T-helper 1 cell (primary cell): ENCODE measurements at regions not wholly inside any gene's neighbourhood (a gene's known extent, or its start where the extent isn't known, plus 50 kb on each side); places are given as distances from the start of the nearest gene placed in this dataset.
A peak's percentile ranks its signal among the peaks of the same experiment; 100 is the strongest.

ENCODE experiments used
- DNase-seq, 5 donors: peaks; one replicate each; pipeline ENCODE4 v3.0.0-alpha.2; 2012 to 2020

DNA sequence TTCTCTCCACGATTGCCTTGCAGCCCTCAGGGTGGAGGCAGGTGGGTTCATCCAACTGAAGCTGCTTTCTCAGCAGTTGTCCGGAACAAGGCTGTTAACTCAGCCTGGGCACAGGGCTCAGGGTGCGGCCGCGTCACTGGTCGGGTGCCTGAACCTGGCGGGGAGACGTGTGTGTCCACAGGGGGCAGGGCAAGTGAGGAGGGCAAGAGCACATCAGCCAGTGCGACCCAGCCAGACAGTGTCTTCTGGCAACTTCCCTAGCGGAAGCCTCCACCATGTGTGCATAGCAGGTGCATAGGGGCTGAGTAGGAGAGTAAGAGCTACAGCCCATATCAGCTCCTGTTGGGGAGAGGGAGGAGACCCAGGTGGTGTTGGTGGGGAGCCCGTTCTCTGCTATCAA is 150.4 kb upstream of the THRB start:
- DNase-seq: no peak

DNA sequence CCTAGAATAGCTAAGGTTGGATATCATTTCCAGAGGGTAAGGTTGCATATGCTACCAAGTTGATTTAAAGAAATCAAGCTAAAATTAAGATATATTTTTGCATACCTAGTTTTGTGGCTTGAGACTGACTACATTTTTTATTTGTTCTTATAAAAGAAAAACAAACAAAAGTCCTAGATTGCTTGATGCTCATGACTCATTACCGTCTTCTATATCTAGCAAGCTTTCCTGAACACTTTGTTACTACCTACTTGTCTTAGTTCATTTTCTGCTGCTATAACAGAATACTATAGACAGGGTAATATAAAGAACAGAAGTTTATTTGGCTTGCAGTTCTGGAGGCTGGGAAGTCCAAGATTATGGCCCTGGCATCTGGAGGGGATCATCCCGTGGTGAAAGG is 152.1 kb upstream of the THRB start:
- DNase-seq: no peak

DNA sequence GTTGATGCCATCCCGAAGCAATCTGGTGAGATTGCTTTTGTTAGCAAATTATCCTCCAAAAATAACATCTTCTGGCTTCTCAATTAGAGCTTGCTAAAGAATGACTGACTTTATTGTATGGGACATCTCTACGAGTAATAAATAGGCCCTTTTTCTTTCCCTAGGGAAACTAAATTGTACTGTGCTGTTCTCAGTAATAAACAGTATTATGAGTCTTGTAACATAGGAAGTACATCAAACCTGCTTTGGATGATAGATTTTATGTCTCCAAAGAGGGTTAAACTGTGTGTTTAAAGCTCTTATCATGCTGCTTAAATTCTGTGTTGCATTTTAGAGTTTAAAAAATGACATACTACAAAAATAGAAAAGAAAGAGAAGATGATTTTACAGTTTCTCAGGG is 153.4 kb upstream of the THRB start:
- DNase-seq: no peak

DNA sequence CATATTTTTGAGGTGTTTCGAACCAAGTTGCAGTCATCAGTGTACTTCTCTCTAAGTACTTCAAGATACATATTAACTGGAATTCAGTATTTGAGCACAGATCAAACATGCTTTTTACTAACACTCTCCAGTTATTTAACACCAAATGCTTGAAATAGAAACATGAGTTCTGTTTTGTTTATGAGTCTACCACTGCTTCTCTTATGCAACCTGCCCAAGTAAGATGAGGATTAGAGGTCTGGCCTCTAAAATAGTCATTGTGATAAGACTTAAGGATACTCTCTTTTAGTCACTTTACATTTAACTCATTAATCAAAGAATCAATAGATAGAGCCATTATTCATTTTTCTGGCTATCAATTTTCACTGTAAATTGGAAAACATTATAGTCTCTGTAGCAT is 156.2 kb upstream of the THRB start:
- DNase-seq: no peak

DNA sequence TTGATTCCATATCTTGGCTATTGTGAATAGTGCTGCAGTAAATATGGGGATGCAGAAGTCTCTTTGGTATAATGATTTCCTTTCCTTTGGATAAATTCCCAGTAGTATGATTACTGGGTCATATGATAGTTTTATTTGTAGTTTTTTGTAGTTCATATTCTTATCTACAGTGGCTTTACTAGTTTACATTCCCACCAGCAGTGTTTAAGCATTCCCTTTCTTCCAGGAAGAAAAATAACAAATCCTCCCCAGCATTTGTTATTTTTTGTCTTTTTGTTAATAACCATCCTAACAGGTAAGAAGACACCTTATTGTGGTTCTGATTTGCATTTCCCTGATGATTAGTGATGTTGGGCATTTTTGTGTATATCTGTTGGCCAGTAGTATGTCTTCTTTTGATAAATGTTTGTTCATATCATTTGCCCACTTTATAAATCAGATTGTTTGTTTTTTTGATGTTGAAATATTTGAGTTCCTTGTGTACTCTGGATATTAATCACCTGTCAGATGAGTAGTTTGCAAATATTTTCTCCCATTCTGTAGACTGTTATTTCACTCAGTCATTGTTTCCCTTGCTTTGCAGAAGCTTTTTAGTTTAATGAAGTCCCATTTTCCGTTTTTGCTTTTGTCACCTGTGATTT is 163.3 kb upstream of the THRB start:
- no peak for DNase-seq

DNA sequence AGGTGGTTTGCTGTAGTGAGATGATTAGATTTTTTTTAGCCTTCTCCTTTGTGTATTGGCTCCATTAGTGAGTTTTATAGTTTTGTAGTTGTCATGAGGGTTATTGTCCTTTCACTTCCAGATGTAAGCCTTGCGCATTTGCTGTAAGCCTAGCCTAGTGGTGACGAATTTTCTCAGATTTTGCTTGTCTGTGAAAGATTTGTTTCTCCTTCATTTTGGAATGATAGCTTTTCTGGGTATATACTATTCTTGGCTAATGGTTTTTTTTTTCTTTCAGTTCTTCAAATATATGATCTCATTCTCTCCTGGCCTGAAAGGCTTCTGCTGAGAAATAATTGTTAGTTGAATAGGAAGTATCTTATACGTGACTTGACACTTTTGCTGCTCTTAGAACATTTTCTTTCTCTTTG is 166.5 kb upstream of the THRB start:
- no peak for DNase-seq

DNA sequence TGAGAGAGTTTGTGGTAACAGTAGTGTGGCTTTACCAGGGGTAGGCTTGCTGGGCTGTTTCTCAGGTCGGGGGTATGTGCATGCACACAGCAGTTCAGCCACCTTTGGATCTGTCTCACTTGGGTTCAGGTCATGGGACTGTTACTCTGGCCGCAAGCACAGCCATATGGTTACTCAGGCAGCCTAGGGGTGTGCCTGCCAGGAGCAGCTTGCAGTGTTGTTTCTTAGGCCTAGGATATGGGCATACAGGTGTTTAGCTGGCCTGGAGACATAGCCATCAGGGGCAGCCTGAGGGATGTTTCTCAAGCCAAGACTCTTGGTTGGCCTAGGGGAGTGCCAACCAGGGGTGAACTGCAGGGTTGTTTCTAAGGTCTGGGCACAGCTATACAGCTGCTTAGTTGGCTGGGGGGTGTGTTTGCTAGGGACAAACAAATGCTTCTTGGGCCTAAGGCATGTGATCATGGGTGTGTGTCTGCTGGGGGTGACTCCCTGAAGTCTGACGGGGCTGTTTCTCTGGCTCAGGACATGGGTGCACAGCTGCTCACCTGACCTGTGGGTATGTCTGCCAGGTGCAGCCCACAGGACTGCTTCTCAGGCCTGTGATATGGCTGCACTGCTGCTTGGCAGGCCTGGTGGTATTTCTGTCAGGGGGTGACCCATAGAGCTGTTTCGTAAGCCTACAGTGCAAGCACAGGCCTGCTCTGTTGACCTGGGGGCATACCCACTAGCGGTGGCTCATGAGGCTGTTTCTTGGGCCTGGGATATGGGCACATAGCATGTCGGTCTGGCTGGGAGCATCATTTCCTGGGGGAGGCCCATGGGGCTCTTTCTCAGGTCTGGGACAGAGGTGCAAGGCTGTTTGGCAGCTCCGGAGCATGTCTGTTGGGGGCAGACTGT is 168.0 kb upstream of the THRB start:
- no peak for DNase-seq

DNA sequence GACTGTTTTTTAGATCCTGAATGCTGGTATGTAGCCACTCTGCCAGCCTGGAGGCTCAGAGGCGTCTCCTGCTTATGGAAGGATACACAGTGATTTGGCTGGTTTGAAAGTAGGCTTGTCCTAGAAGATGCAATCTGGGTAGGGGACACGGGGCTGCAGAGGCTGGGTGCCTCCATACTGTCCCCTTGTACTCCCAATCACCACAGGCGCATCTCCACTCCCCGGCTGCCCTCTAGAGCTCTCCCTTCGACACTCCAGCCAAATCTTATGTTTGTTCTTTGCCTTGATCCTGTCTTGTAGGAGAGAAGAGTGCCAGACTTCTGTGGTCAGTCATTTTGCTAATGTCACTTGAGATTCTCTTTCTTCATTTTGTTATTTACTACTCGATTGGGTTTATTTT is 168.8 kb upstream of the THRB start:
- no peak for DNase-seq

DNA sequence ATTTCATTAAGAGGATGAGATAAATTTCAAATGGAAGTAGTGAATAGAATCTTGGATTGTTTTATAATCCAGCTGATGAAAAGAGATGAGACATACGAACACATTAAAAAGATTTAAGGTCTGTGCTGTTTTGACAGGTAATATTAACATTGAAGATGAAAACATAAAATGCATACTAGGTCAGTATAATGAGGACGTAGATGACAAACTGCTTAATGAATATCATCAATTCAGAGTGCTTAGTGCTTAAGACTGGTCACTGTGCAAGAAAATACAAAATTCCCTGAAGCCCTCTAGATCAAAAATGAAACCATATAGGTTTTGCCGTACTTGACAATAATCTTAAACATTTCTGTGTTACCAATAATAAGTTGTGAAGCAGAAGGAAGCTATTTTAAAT is 173.4 kb upstream of the THRB start:
- no peak for DNase-seq

DNA sequence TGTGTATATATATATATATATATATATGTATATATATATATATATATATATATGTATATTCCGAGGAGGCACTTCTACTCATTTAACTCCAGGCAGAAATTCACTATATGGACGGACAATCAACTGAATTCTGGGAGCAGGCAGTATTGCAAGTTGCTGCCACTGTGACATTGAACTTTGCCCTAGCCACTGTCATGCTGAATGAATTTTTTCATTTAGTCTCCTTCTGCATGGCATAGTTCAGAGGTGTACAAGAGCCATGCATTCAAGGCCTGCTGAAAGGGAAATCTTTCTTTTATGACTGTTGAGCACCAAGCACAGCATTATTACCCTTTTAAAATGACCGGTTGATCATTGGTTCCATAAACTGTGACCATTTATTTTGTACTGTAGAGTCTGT is 176.2 kb upstream of the THRB start:
- DNase-seq: no peak

DNA sequence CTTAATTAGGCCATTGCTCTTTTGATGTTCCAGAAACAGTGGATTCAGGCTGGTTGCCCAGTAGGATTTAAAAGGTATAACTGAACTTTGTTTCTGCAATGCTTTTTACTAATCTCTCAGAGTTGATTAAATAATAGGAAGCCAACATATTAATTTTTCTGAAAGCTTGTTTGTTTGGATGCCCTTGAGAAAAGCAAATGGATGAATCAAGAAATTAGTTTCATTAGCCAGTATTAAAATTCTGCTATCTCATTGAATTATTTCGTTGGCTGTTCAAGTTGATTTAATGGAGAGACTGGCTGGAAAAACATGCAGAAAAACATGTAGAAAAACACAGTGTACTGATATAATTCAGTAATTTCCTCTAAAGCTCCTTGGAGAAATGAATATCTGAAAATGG is 178.9 kb upstream of the THRB start:
- DNase-seq: no peak

DNA sequence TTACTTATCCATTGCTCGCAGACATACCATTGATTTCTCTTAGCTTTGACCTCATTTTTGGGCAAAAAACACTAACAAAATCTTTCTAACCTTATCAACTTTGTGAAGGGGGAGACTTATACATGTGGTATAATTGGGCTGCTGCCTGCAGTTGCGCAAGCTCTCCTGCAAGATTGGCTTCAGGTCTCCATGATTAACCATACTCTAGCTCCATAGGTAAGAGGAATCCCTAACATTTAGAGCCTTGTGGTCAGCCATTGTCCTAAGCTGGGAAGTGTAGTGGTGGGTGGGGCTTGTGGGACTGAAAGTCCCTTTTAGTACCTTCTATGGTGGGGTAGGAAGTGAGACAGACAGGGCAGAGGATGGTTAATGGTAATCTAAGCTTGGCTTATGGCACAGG is 179.6 kb upstream of the THRB start:
- DNase-seq: no peak

DNA sequence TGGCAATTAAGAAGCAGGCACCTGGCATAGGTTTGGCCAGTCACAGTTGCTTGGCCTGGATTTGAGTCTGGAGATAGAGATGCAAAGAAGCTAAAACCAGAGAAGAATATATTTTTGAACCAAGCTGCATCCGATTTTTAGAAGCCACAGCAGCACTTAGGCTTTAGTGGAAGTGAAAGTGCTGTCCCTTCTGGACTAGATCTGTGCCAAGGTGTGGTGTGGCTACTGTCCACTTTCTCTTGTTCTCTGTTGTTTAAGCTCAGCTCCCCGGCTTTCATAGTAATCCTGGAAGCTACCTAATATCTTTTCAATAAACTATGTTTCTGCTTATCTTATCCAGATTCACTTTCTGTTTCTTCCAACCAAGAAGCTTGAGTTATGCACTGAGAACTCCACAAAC is 183.4 kb upstream of the THRB start:
- DNase-seq: no peak

DNA sequence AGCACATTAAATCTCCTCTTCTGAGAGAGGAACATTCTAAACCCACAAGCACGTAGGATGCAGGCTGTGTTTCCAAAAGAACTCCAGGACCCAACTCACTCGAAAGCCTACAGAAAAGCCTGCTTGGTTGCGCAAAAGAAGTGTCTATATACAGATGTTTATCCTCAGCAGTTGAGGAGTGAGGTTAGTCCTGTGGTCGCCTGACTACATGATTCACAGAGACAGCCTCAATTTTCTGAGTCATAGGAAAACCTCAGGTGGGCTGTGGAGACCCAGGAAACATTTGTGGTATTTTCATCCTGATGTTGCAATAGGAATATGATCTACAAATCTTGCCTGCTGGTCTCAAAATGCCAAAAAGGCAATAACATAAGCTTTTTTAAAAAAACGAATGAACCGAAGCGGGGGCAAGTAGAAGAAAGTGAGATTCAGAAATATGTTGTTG is 183.8 kb upstream of the THRB start:
- DNase-seq: peak in 1 of 5 donors; percentile 41

DNA sequence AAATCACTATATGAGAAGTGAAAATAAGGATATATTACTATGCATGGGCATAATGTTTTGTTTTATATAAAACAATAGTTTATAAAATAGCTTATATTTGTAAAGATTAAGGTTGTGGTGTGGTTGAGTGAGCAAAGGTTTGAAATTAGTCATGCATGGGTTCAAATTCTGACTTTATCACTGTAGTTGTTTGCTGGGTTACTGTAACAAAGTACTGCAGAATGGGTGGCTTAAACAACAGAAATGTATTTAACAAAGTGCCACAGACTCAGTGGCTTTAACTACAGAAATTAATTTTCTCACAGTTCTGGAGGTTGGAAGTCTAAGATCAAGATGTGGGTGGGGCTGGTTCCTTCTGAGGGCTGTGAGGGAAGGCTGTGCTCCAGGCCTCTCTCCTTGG is 184.8 kb upstream of the THRB start:
- no peak for DNase-seq

DNA sequence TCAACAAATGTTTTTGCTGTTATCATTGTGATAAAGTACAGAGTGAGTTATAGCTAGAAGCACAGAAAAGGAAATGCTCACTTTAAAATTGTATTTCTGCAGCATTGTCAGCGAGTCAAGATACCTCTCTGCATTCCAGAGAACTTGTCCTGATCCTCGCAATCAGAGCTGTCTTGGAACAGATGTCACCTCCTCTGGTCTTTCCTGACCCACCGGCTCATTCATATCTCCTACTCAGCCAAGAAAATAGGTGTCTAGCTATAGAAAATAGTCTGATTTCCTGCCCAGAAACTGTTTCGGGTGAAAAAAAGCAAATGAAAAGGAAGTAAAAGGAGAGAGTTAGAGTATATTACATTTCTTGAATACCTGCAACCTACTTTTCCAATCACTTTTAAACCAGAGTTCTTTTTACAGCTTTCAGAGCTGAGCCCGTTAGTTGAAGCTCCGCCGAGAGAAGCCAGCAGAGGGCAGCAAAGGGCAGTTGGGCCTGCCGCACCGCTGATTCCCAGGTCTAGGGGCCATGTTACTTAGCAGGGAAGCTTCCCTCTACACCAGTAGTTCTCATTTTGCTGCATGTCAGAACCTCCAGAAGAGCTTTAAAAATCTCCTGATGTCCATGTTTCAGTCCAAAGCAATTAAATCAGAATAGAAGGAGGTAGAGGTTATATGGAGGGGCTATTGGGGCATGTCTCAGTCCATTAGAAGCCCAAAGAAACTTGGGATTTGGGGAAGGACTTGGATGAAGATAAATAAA is 185.7 kb upstream of the THRB start:
- DNase-seq: peak in 2 of 5 donors; percentile 9 to 15

DNA sequence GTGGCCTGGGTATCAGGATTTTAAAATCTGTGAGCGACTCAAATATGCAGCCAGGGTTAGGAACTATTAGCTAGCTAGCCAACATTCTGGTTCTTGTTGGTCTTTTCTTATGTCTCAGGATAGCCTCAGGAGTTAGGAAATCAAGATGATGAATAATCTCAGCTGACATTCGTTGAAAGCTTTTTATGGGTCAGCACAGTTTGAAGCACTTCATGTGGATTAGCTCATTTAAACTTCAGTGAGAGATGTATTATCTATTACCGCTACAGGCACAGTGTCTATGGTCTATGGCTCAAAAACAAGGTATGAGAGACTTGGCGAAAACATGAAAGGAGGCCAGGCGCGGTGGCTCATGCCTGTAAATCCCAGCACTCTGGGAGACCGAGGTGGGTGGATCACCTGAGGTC is 187.5 kb upstream of the THRB start:
- DNase-seq: no peak

DNA sequence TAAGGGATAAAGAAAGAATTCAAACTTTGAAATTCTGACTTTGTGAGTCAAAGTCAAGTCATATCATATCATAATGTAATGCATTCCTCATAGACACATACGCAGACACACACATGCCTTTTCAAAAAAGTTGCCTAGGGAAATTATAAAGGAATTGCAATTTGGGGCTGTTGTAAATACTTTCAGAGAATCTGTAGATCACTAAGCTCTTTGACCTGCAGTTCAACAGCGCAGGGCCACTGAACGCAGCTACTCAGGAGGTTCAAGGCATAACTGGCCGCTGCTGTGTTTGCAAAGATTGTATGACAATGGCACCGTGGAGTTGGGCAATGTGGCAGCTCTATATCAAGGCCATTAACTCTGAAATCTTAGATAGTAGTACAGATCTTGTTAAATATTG is 188.4 kb upstream of the THRB start:
- DNase-seq: no peak

DNA sequence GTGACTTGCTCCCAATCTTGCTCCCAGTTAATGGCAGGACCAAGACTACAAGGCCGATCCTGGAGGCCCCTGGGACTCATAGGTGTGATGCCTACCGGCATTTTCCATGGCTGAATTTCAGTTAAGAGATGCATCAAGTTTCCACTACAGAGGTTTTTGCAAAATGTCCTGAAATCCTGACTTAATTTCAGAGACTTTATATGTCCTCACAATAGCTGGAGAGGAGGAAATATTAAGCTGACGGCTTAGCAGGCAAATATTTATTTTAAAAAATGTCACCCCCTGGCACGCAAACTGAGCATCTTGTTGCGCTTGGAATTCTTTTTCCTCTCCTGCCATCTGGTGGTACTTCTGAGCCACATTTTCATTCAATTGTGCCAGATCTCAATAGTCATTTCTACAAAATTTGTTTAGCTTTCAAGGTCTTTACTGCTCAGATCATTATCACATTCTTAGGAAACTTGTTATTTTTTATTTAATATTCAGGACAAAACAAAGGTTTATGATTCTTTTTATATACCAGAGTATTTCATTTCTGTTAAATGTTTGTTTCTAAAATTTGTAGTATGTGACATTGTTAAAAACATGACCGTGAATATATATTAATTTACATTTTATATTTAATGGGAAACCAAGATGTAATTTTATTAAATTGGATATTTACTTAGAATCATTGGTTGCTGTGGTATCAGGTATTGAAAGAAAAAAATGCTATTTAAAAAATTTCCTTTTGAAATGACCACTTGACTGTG is 189.2 kb upstream of the THRB start:
- no peak for DNase-seq

DNA sequence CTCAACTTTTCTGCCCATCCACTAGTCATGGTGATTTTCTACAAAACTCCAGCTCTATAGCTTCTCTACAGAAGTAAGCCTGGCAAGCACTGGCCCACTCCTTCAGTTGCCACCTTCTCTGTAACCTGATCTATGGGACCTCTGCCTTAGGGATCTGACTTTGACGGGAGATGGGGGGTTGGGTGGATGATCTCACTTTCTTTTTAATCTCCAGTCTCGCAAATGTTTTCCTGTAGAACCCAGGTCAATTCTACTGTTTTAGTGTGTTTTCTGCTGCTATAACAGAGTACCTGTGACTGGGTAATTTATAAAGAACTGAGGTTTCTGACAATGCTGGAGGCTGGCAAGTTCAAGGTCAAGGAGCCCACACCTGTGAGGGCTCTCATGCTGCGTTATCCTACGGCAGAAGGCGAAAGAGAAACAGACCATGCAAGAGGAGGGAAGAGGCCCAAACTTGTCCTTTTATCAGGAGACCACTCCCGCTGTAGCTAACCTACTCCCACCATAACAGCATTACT is 189.9 kb upstream of the THRB start:
- DNase-seq: no peak

DNA sequence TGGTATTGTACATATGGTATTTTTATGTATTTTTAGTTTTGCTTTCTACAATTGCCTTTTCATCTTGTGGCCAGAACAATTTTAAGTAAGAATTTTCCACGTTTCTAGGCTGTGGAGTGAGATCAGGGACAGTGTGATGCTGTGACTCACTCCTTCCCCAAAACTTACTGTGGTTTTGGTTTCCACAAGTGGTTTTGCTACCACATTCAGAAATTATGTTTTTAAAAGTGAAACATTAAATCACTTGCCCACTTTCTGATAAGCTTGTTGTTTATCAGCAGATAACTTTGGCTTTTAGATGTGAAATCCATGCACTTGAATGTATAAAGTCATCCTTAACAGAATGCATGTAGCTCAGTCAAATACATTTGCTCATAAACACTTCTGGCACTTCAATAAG is 192.2 kb upstream of the THRB start:
- peak in 1 of 5 donors; percentile 10 for DNase-seq

DNA sequence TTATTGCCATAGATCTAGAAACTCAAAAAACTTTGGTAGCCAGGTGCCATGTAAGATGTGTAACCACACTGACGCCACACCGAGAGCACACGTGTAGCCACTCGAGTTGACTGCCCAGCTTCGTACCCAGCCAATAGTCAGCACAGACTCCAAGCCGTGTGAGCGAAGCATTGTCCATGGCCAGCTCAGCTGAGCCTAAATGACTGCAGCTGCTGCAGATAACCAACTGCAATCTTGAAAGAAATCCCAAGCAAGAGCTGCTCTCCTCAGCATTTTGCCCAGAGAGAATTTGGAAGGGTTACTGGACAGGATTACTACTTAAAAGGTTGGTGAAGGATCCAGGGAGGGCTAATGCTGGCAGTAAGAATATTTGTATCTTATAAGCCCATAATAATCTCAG is 193.0 kb upstream of the THRB start:
- no peak for DNase-seq
